H9 (cell line): ENCODE measurements at regions not wholly inside any gene's neighbourhood (a gene's known extent, or its start where the extent isn't known, plus 50 kb on each side); places are given as distances from the start of the nearest gene placed in this dataset.

ENCODE experiments used
- DNase-seq: peaks from one replicate; pipeline ENCODE4 v3.0.0-alpha.2; 2017
- H2AFZ ChIP-seq: one replicate; pipeline ENCODE4 v1.6.1; 2013; ENCODE audit warnings: mild to moderate bottlenecking, low read length, control low read depth, moderate library complexity
- H2AK5ac ChIP-seq: 2 replicates; pipeline ENCODE4 v1.6.1; 2013; ENCODE audit warnings: low read length, control low read depth, mixed read lengths; ENCODE audit not compliant: insufficient read length
- H2BK120ac ChIP-seq: one replicate; pipeline ENCODE4 v1.6.1; 2013; ENCODE audit warnings: low read depth, mild to moderate bottlenecking, low read length, control low read depth, inconsistent platforms; ENCODE audit not compliant: poor library complexity, severe bottlenecking
- H2BK12ac ChIP-seq: 2 replicates; pipeline ENCODE4 v1.6.1; 2013; ENCODE audit warnings: low read length, control low read depth, mixed read lengths, low read depth; ENCODE audit not compliant: insufficient read length
- H2BK15ac ChIP-seq: 2 replicates; pipeline ENCODE4 v1.6.1; 2013; ENCODE audit warnings: low read depth, low read length, control low read depth
- H2BK20ac ChIP-seq: one replicate; pipeline ENCODE4 v1.6.1; 2013; ENCODE audit warnings: low read depth, mild to moderate bottlenecking, low read length, control low read depth, inconsistent platforms; ENCODE audit not compliant: poor library complexity, severe bottlenecking
- H2BK5ac ChIP-seq: 2 replicates; pipeline ENCODE4 v1.6.1; 2013; ENCODE audit warnings: low read length, control low read depth, mixed read lengths; ENCODE audit not compliant: insufficient read length
- H3K14ac ChIP-seq: 2 replicates; pipeline ENCODE4 v1.6.1; 2013; ENCODE audit warnings: low read length, control low read depth; ENCODE audit not compliant: insufficient read depth
- H3K18ac ChIP-seq: 2 replicates; pipeline ENCODE4 v1.6.1; 2013; ENCODE audit warnings: low read depth, mild to moderate bottlenecking, mixed read lengths, low read length, control low read depth; ENCODE audit not compliant: insufficient read length
- H3K23ac ChIP-seq: 2 replicates; pipeline ENCODE4 v1.6.1; 2013; ENCODE audit warnings: low read length, control low read depth, mixed read lengths, low read depth; ENCODE audit not compliant: insufficient read length
- H3K23me2 ChIP-seq: 2 replicates; pipeline ENCODE4 v1.6.1; 2013; ENCODE audit warnings: low read depth, mild to moderate bottlenecking, mixed read lengths, low read length, control low read depth; ENCODE audit not compliant: insufficient read length, poor library complexity, severe bottlenecking
- H3K27ac ChIP-seq: 2 replicates; pipeline ENCODE4 v1.5.1; 2013; ENCODE audit warnings: low read length, control low read depth, mixed read lengths, low read depth; ENCODE audit not compliant: insufficient read length
- H3K27me3 ChIP-seq: 2 replicates; pipeline ENCODE4 v1.6.1; 2013; ENCODE audit warnings: low read length, control low read depth, inconsistent platforms; ENCODE audit not compliant: insufficient read depth
- H3K4ac ChIP-seq: 2 replicates; pipeline ENCODE4 v1.6.1; 2013; ENCODE audit warnings: low read depth, mild to moderate bottlenecking, control low read depth, inconsistent platforms, low read length, moderate library complexity
- H3K4me1 ChIP-seq: 2 replicates; pipeline ENCODE4 v1.6.1; 2013; ENCODE audit warnings: low read length, control low read depth, inconsistent platforms; ENCODE audit not compliant: insufficient read depth
- H3K4me2 ChIP-seq: 2 replicates; pipeline ENCODE4 v1.6.1; 2013; ENCODE audit warnings: low read length, control low read depth, mixed read lengths; ENCODE audit not compliant: insufficient read length, insufficient read depth
- H3K56ac ChIP-seq: 2 replicates; pipeline ENCODE4 v1.6.1; 2013; ENCODE audit warnings: low read depth, mild to moderate bottlenecking, mixed read lengths, low read length, control low read depth; ENCODE audit not compliant: insufficient read length
- H3K79me1 ChIP-seq: 2 replicates; pipeline ENCODE4 v1.6.1; 2013; ENCODE audit warnings: low read depth, mild to moderate bottlenecking, moderate library complexity, low read length, control low read depth, inconsistent platforms; ENCODE audit not compliant: insufficient read depth, poor library complexity, severe bottlenecking
- H3K79me2 ChIP-seq: 2 replicates; pipeline ENCODE4 v1.6.1; 2013; ENCODE audit warnings: low read length, control low read depth, inconsistent platforms; ENCODE audit not compliant: insufficient read depth
- H3K9ac ChIP-seq: 2 replicates; pipeline ENCODE4 v1.6.1; 2013; ENCODE audit warnings: low read length, control low read depth, mixed read lengths; ENCODE audit not compliant: insufficient read length; ENCODE audit errors: extremely low read depth
- H3K9me3 ChIP-seq: one replicate; pipeline ENCODE4 v1.6.1; 2013; ENCODE audit warnings: low read depth, low read length, inconsistent platforms; ENCODE audit not compliant: control insufficient read depth
- H3T11ph ChIP-seq: one replicate; pipeline ENCODE4 v1.6.1; 2013; ENCODE audit warnings: mild to moderate bottlenecking, low read length, control low read depth, inconsistent platforms
- H4K20me1 ChIP-seq: one replicate; pipeline ENCODE4 v1.6.1; 2013; ENCODE audit not compliant: control insufficient read depth, insufficient read length, insufficient read depth
- H4K5ac ChIP-seq: 2 replicates; pipeline ENCODE4 v1.6.1; 2013; ENCODE audit warnings: low read depth, mild to moderate bottlenecking, mixed read lengths, low read length, control low read depth; ENCODE audit not compliant: insufficient read length
- H4K8ac ChIP-seq: replicated peaks from 2 replicates; pipeline ENCODE4 v1.6.1; 2013; ENCODE audit warnings: low read length, control low read depth, mixed read lengths, low read depth; ENCODE audit not compliant: insufficient read length
- H4K91ac ChIP-seq: 2 replicates; pipeline ENCODE4 v1.6.1; 2013; ENCODE audit warnings: low read depth, mild to moderate bottlenecking, moderate library complexity, mixed read lengths, low read length, control low read depth; ENCODE audit not compliant: insufficient read length
- H3K27ac Mint-ChIP-seq, 3 experiments: 2 replicates in 2 of 3; 3 replicates in 1 of 3; pipeline ENCODE4 v1.8.0; 2020 to 2021; ENCODE audit warnings: mixed read lengths in 3 of 3, mild to moderate bottlenecking in 1 of 3, moderate library complexity in 1 of 3
- H3K27me3 Mint-ChIP-seq: 2 replicates; pipeline ENCODE4 v1.8.0; 2021; ENCODE audit warnings: low read depth, mild to moderate bottlenecking, moderate library complexity, mixed read lengths
- H3K36me3 Mint-ChIP-seq, 3 experiments: 2 replicates in 2 of 3; 3 replicates in 1 of 3; pipeline ENCODE4 v1.8.0; 2020 to 2021; ENCODE audit warnings: low read depth in 3 of 3, mixed read lengths in 3 of 3; ENCODE audit not compliant: insufficient read depth in 1 of 3
- H3K4me1 Mint-ChIP-seq, 2 experiments: 2 replicates each; pipeline ENCODE4 v1.8.0; 2020; ENCODE audit warnings: mixed read lengths in 2 of 2
- H3K4me3 Mint-ChIP-seq, 2 experiments: 2 replicates in 1 of 2; 3 replicates in 1 of 2; pipeline ENCODE4 v1.8.0; 2020 to 2021; ENCODE audit warnings: mild to moderate bottlenecking in 2 of 2, mixed read lengths in 2 of 2, moderate library complexity in 1 of 2
- H3K9me3 Mint-ChIP-seq, 2 experiments: 2 replicates in 1 of 2; 3 replicates in 1 of 2; pipeline ENCODE4 v1.8.0; 2020; ENCODE audit warnings: mild to moderate bottlenecking in 2 of 2, mixed read lengths in 2 of 2, moderate library complexity in 1 of 2
- WGBS: extraction: QIAGEN DNeasy Blood & Tissue Kit; methylation state at CpG from one replicate; pipeline ENCODE4 v1.1.7; 2013; ENCODE audit warnings: missing lambda C conversion rate, low lambda C conversion rate, mixed read lengths; ENCODE audit not compliant: insufficient read length; ENCODE audit errors: extremely low coverage; 5-methylcytosine and 5-hydroxymethylcytosine counted together
- TF ChIP-seq, protein P1 (sequence below): fragments of 200-600 bp; sonication (generic); conservative IDR thresholded peaks from 3 replicates; pipeline ENCODE4 v1.8.0; 2021; ENCODE audit warnings: antibody characterized with exemption, mild to moderate bottlenecking

DNA sequence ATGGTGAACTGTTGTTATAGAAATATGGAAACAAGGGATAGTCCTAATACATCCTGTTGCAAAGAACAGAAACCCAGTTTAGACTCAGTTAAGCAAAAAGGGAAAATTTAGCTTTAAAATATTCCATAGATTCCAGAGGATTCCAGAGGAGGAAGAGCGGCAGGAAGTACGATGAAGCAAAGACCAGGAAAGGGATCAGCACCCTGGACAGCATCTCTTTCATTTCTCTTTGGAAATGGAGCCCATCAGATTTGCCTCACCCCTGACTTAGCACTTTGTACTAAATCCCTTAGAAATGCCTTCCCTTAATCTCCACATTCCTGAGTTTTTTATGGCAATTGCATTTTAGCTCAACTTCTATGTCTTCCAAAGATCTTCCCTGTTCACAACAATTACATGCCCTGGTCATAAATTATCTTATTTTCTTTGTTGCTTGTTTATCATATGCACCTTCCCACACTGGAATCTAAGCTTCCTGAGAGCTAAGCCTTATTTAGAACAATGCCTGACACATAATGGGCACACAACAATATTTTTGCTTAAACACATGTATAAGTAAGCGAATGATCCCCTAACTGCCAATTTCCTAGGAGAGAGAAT, 150.0 kb upstream of the RBFOX1 start:
- Histone ChIP-seq H3K23me2 (no peaks in the 10 kb centered on the region), H2BK12ac (no peak overlapping the region), H3K56ac (no peak overlapping the region), H4K20me1 (no peaks in the 10 kb centered on the region), H3K4ac (no peak overlapping the region), H3K79me2 (no peaks in the 10 kb centered on the region), H3K23ac (no peak overlapping the region), H2AFZ (no peak overlapping the region), H4K91ac (no peak overlapping the region), H4K5ac (no peak overlapping the region), H3K4me2 (no peak overlapping the region), H2BK120ac (no peak overlapping the region), H3K18ac (no peak overlapping the region), H3K79me1 (no peaks in the 10 kb centered on the region), H4K8ac (no peak overlapping the region), H3K9me3 (no peaks in the 10 kb centered on the region), H3K14ac (no peak overlapping the region), H3K27me3 (no peaks in the 10 kb centered on the region), H2AK5ac (no peak overlapping the region), H2BK5ac (no peak overlapping the region), H2BK15ac (no peak overlapping the region), H3K27ac (no peak overlapping the region), H3K4me1 (no peaks in the 10 kb centered on the region), H3K9ac (no peak overlapping the region), H3T11ph (no peak overlapping the region), H2BK20ac (no peak overlapping the region)
- no peak overlapping the region for H3K4me3 Mint-ChIP-seq
- H3K9me3 Mint-ChIP-seq, result no peaks in the 10 kb centered on the region
- H3K36me3 Mint-ChIP-seq, result no peaks in the 10 kb centered on the region
- H3K27ac Mint-ChIP-seq, result no peak overlapping the region
- no CpG with 5 or more reads among the region's 3 CpGs for WGBS
- DNase-seq, result peak; percentile 38
- peaks cover 4% of the 10 kb centered on the region for H3K27me3 Mint-ChIP-seq
- TF ChIP-seq, protein P1, sequence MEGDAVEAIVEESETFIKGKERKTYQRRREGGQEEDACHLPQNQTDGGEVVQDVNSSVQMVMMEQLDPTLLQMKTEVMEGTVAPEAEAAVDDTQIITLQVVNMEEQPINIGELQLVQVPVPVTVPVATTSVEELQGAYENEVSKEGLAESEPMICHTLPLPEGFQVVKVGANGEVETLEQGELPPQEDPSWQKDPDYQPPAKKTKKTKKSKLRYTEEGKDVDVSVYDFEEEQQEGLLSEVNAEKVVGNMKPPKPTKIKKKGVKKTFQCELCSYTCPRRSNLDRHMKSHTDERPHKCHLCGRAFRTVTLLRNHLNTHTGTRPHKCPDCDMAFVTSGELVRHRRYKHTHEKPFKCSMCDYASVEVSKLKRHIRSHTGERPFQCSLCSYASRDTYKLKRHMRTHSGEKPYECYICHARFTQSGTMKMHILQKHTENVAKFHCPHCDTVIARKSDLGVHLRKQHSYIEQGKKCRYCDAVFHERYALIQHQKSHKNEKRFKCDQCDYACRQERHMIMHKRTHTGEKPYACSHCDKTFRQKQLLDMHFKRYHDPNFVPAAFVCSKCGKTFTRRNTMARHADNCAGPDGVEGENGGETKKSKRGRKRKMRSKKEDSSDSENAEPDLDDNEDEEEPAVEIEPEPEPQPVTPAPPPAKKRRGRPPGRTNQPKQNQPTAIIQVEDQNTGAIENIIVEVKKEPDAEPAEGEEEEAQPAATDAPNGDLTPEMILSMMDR, result no peak
- peaks cover 0 to 4% of the 10 kb centered on the region in 2 experiments; a peak in 2 of 4 replicates for H3K4me1 Mint-ChIP-seq
